A673 (cell line): ENCODE measurements at regions not wholly inside any gene's neighbourhood (a gene's known extent, or its start where the extent isn't known, plus 50 kb on each side); places are given as distances from the start of the nearest gene placed in this dataset.

ENCODE experiments used
- BruUV-seq: library from RNA; stranded (reverse); fragments of 400-500 nt; replicated peaks from 2 replicates; lab custom pipeline; 2021; lab: Mats Ljungman, UMichigan
- CTCF ChIA-PET: fragments of 300-600 bp; sonication (Branson Sonifier 250); formaldehyde crosslinking; loops from one replicate; lab custom pipeline; 2022; ENCODE audit warnings: antibody characterized with exemption; lab: Charles Lee
- POLR2A ChIA-PET: fragments of 300-600 bp; sonication (Branson Sonifier 250); formaldehyde crosslinking; loops from one replicate; lab custom pipeline; 2022; ENCODE audit warnings: antibody characterized with exemption; ENCODE audit not compliant: low non-redundant PET; lab: Charles Lee
- DNase-seq: peaks from one replicate; pipeline ENCODE4 v3.0.0-alpha.2; 2015; ENCODE audit warnings: low spot score
- H3K27ac ChIP-seq: fragments of 200-600 bp; sonication (generic); 2 replicates; pipeline ENCODE4 v1.5.1; 2016; ENCODE audit warnings: mixed run types, low read depth, mild to moderate bottlenecking, mixed read lengths, antibody characterized with exemption, low read length; ENCODE audit not compliant: poor library complexity, severe bottlenecking
- H3K27me3 ChIP-seq: fragments of 200-600 bp; sonication (generic); replicated peaks from 2 replicates; pipeline ENCODE4 v1.6.1; 2017; ENCODE audit warnings: mixed run types, low read depth, mild to moderate bottlenecking, mixed read lengths, antibody characterized with exemption, low read length; ENCODE audit not compliant: insufficient read depth, poor library complexity
- H3K36me3 ChIP-seq: fragments of 200-600 bp; sonication (generic); 2 replicates; pipeline ENCODE4 v1.6.1; 2016; ENCODE audit warnings: mixed run types, mild to moderate bottlenecking, mixed read lengths, antibody characterized with exemption, low read length; ENCODE audit not compliant: insufficient read depth, poor library complexity, severe bottlenecking
- H3K4me1 ChIP-seq: fragments of 200-600 bp; sonication (generic); 2 replicates; pipeline ENCODE4 v1.6.1; 2017; ENCODE audit warnings: mixed run types, mild to moderate bottlenecking, mixed read lengths, antibody characterized with exemption, low read length; ENCODE audit not compliant: insufficient read depth, poor library complexity, severe bottlenecking
- H3K4me3 ChIP-seq: fragments of 200-600 bp; sonication (generic); 2 replicates; pipeline ENCODE4 v1.5.1; 2016; ENCODE audit warnings: low read depth, mixed run types, mild to moderate bottlenecking, mixed read lengths, low read length; ENCODE audit not compliant: poor library complexity, severe bottlenecking
- H3K9me3 ChIP-seq: fragments of 200-600 bp; sonication (generic); 2 replicates; pipeline ENCODE4 v1.6.1; 2016; ENCODE audit warnings: mixed run types, low read depth, mild to moderate bottlenecking, mixed read lengths, antibody characterized with exemption, low read length; ENCODE audit not compliant: poor library complexity, severe bottlenecking
- EZH2 ChIP-seq: fragments of 200-600 bp; sonication (generic); IDR thresholded peaks from 2 replicates; pipeline ENCODE4 v1.6.1; 2017; ENCODE audit warnings: borderline replicate concordance, low read depth, mild to moderate bottlenecking, mixed read lengths, antibody characterized with exemption, low read length; ENCODE audit not compliant: poor library complexity, severe bottlenecking
- intact Hi-C: fragments of 100-400 bp; cut with micrococcal nuclease; formaldehyde crosslinking; loops from one replicate; pipeline ENCODE4 v1.10.0; 2022; ENCODE audit not compliant: unreplicated experiment
- TF ChIP-seq, protein P1 (sequence below): fragments of 300-800, 200-600 bp; sonication (generic); conservative IDR thresholded peaks from 2 replicates; pipeline ENCODE4 v1.5.1; 2017; ENCODE audit warnings: low read depth, mild to moderate bottlenecking, antibody characterized with exemption, low read length, moderate library complexity, mixed read lengths

DNA sequence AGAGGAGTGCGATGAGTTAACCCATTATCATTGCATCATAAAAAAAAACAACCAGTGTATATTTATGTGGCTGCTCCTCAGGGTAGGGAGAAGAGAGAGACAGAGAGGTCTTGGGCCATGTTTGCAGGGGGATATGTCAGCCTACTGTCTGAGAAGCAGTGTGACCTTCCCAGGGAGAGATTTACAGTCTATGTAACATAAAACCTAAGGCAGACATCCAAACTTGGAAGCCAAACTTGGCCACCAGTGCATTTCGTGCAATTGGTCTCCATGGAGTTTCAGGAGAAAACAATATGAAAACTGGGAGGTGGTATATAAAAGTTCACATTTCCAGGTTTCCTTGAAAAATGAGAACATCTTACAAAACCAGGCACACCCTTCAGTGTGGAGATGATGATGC lies 85.9 kb upstream of the CXCL12 start:
- Histone ChIP-seq H3K27ac (no peak overlapping the region), H3K4me3 (no peak overlapping the region), H3K4me1 (no peaks in the 10 kb centered on the region), H3K27me3 (no peaks in the 10 kb centered on the region), H3K36me3 (no peaks in the 10 kb centered on the region), H3K9me3 (no peaks in the 10 kb centered on the region)
- POLR2A ChIA-PET, result no interaction called here
- DNase-seq, result no peak
- intact Hi-C loops, result no loop called here
- CTCF ChIA-PET, result no interaction called here
- TF ChIP-seq EZH2, result no peak
- TF ChIP-seq, protein P1, sequence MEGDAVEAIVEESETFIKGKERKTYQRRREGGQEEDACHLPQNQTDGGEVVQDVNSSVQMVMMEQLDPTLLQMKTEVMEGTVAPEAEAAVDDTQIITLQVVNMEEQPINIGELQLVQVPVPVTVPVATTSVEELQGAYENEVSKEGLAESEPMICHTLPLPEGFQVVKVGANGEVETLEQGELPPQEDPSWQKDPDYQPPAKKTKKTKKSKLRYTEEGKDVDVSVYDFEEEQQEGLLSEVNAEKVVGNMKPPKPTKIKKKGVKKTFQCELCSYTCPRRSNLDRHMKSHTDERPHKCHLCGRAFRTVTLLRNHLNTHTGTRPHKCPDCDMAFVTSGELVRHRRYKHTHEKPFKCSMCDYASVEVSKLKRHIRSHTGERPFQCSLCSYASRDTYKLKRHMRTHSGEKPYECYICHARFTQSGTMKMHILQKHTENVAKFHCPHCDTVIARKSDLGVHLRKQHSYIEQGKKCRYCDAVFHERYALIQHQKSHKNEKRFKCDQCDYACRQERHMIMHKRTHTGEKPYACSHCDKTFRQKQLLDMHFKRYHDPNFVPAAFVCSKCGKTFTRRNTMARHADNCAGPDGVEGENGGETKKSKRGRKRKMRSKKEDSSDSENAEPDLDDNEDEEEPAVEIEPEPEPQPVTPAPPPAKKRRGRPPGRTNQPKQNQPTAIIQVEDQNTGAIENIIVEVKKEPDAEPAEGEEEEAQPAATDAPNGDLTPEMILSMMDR, result no peak
- BruUV-seq, result no TSS peak

DNA sequence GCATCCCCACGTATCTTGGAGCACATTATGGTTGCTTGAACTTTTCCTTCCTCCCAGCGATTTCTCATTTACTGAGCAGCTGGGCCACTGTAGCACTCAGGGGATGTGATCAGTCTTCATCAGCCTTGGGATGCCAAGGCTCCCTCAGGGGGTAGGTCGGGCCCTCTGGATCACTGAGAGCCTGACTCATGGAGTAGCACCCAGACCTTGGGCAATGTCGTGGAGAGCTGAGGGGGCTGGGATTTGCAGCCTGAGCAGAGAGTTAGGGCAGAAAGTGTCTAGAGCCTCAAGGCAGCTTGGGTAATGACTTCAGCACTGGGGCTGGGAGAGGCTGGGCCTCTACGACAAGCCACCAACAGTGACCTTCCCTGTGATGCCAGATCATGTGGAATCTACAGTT lies 86.5 kb upstream of the CXCL12 start:
- H3K27me3 ChIP-seq, result no peaks in the 10 kb centered on the region
- ChIA-PET CTCF (no interaction called here), POLR2A (no interaction called here)
- intact Hi-C loops, result no loop called here
- no peaks in the 10 kb centered on the region for H3K4me1 ChIP-seq
- DNase-seq, result no peak
- H3K36me3 ChIP-seq, result no peaks in the 10 kb centered on the region
- H3K9me3 ChIP-seq, result no peaks in the 10 kb centered on the region
- H3K4me3 ChIP-seq, result no peak overlapping the region
- no TSS peak for BruUV-seq
- no peak overlapping the region for H3K27ac ChIP-seq
- no peak for TF ChIP-seq EZH2
- TF ChIP-seq, protein P1, result no peak

DNA sequence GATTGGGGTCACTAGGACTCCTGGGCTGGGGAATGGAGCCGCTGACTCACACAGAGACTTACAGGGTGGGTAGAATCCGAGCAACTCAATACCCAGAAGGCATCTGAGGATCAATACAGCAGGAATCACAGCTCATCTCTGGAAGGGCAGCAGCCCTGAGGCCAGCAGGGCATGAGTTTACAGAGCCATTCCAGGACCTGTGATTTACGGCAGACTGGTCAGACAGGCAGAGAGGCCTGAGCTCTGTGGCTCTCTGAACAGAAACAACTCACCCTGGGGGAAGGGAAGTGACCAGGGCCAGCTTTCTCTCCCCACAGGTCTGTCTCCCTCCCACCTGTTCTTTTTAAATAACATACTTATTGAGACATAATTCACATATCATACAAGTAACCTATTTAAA lies 88.2 kb upstream of the CXCL12 start:
- intact Hi-C loops, result no loop called here
- Histone ChIP-seq H3K36me3 (no peaks in the 10 kb centered on the region), H3K27ac (no peak overlapping the region), H3K4me1 (no peaks in the 10 kb centered on the region), H3K9me3 (peaks cover 3% of the 10 kb centered on the region), H3K4me3 (no peak overlapping the region), H3K27me3 (no peaks in the 10 kb centered on the region)
- CTCF ChIA-PET, result no interaction called here
- POLR2A ChIA-PET, result no interaction called here
- TF ChIP-seq EZH2, result no peak
- TF ChIP-seq, protein P1, result no peak
- BruUV-seq, result no TSS peak
- DNase-seq, result no peak
